NCI-H146 (cell line): ENCODE measurements at regions not wholly inside any gene's neighbourhood (a gene's known extent, or its start where the extent isn't known, plus 50 kb on each side); places are given as distances from the start of the nearest gene placed in this dataset.
"Not testable (repeated sequence)": the region's sequence is repeated elsewhere in the genome, so short reads cannot be mapped to it uniquely, and the experiment has no call there.

Experiments used
- DNase-seq: peaks from one replicate; lab custom pipeline; 2025; lab: John Stamatoyannopoulos, UW

GRCh38 chr5:82649943-82650342 lies 371.8 kb upstream of the RPS23 start:
- DNase-seq = no peak

GRCh38 chr5:82644766-82645165 lies 366.6 kb upstream of the RPS23 start:
- DNase-seq = no peak

GRCh38 chr5:82644229-82644628 lies 366.1 kb upstream of the RPS23 start:
- DNase-seq = no peak

GRCh38 chr5:82642313-82642712 lies 364.2 kb upstream of the RPS23 start:
- DNase-seq = no peak

GRCh38 chr5:82641331-82642003 lies 363.3 kb upstream of the RPS23 start:
- peak; percentile 12 for DNase-seq

GRCh38 chr5:82640916-82641315 lies 362.8 kb upstream of the RPS23 start:
- DNase-seq = no peak

- DNase-seq = no peak
Measured at GRCh38 chr5:82639393-82640144, 361.4 kb upstream of the RPS23 start.

- DNase-seq = no peak
Measured at GRCh38 chr5:82636591-82636990, 358.4 kb upstream of the RPS23 start.

GRCh38 chr5:82635561-82636288 lies 357.6 kb upstream of the RPS23 start:
- DNase-seq = no peak

- DNase-seq = no peak
Measured at GRCh38 chr5:82628364-82628910, 350.3 kb upstream of the RPS23 start.

- not testable (repeated sequence) for DNase-seq
Measured at GRCh38 chr5:82626905-82627591, 348.9 kb upstream of the RPS23 start.

GRCh38 chr5:82626012-82626411 lies 347.9 kb upstream of the RPS23 start:
- DNase-seq = not testable (repeated sequence)

- no peak for DNase-seq
Measured at GRCh38 chr5:82624062-82624461, 345.9 kb upstream of the RPS23 start.

- DNase-seq = no peak
Measured at GRCh38 chr5:82622711-82623514, 344.8 kb upstream of the RPS23 start.

- no peak for DNase-seq
Measured at GRCh38 chr5:82622205-82622604, 344.1 kb upstream of the RPS23 start.

GRCh38 chr5:82620957-82621600 lies 342.9 kb upstream of the RPS23 start:
- no peak for DNase-seq

- DNase-seq = no peak
Measured at GRCh38 chr5:82619097-82619496, 340.9 kb upstream of the RPS23 start.

- no peak for DNase-seq
Measured at GRCh38 chr5:82614706-82615105, 336.6 kb upstream of the RPS23 start.

- no peak for DNase-seq
Measured at GRCh38 chr5:82613891-82614290, 335.7 kb upstream of the RPS23 start.

- no peak for DNase-seq
Measured at GRCh38 chr5:82610686-82611085, 332.5 kb upstream of the RPS23 start.
